ENCODE measurements at regions not wholly inside any gene's neighbourhood (a gene's known extent, or its start where the extent isn't known, plus 50 kb on each side); places are given as distances from the start of the nearest gene placed in this dataset.
A peak's percentile ranks its signal among the peaks of the same experiment; 100 is the strongest.

GRCh38 chr16:55948230-55948629 is 73.1 kb upstream of the CES5A start:
- DNase-seq (ENCODE audit: low read depth in 1 of 2, low spot score in 1 of 2), result no peak
- in situ Hi-C loops (cut with HindIII; ENCODE audit: low pct_unique_long_range_greater_than_20kb, low sequenced_read_pairs), result no loop called here
- TF ChIP-seq JUND (IDR thresholded peaks at IDR 0.05; ENCODE audit: low read depth), result no peak

DNA sequence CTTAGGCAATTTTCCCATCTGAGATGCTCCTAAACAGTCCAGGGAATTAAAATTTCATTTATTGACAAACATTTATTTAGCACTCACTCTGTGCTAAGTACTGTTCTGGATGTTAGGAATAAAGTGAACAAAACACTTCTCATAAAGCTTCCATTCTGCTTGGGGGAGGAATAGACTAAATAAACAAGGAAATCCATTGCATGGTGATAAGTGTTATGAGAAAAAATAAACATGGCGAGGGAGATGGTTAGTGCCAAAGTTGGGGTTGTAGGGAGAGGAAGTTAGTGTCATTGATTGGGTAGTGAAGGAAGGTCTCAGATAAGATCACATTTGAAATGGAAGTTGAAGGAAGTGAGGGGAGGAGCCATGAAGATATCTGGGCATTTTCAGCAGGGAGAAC is 72.2 kb upstream of the CES5A start:
- no peak for TF ChIP-seq JUND (IDR thresholded peaks at IDR 0.05; ENCODE audit: low read depth)
- DNase-seq (ENCODE audit: low read depth in 1 of 2, low spot score in 1 of 2), result no peak
- in situ Hi-C loops (cut with HindIII; ENCODE audit: low pct_unique_long_range_greater_than_20kb, low sequenced_read_pairs), result no loop called here

- in situ Hi-C loops (cut with HindIII; ENCODE audit: low pct_unique_long_range_greater_than_20kb, low sequenced_read_pairs), result no loop called here
These were observed 69.2 kb upstream of the CES5A start for GRCh38 chr16:55944377-55944802.

GRCh38 chr16:55943267-55943666 is 68.1 kb upstream of the CES5A start:
- DNase-seq (ENCODE audit: low read depth in 1 of 2, low spot score in 1 of 2), result peak in 1 of 2 experiments; percentile 22
- in situ Hi-C loops (cut with HindIII; ENCODE audit: low pct_unique_long_range_greater_than_20kb, low sequenced_read_pairs), result no loop called here

More at GRCh38 chr16:55944377-55944802, 69.2 kb upstream of the CES5A start:
- peak in 1 of 2 experiments; percentile 63 for DNase-seq (ENCODE audit: low read depth in 1 of 2, low spot score in 1 of 2)
- TF ChIP-seq JUND (IDR thresholded peaks at IDR 0.05; ENCODE audit: low read depth), result no peak

GRCh38 chr16:55942821-55943220 is 67.6 kb upstream of the CES5A start:
- TF ChIP-seq JUND (IDR thresholded peaks at IDR 0.05; ENCODE audit: low read depth), result no peak
- in situ Hi-C loops (cut with HindIII; ENCODE audit: low pct_unique_long_range_greater_than_20kb, low sequenced_read_pairs), result no loop called here
- DNase-seq (ENCODE audit: low read depth in 1 of 2, low spot score in 1 of 2), result peak in 1 of 2 experiments; percentile 81

More at GRCh38 chr16:55943267-55943666, 68.1 kb upstream of the CES5A start:
- TF ChIP-seq JUND (IDR thresholded peaks at IDR 0.05; ENCODE audit: low read depth), result no peak

DNA sequence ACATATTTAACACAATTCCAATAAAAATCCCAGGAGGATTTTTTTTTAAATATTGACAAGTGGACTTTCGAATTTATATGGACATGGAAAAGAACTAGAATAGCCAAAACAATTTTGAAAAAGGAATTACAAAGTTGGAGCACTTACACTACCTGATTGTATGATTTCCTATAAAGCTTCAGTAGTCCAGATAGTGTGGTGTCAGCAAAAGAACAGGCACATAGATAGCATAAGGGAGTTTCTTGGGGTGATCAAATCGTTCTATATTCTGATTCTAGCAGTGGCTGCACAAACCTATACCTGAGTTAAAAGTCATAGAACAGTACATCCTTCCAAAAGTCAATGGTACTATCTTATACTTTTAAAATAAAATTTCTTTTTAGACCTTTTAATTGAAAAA is 66.4 kb upstream of the CES5A start:
- no peak for DNase-seq (ENCODE audit: low read depth in 1 of 2, low spot score in 1 of 2)
- in situ Hi-C loops (cut with HindIII; ENCODE audit: low pct_unique_long_range_greater_than_20kb, low sequenced_read_pairs), result no loop called here
- no peak for TF ChIP-seq JUND (IDR thresholded peaks at IDR 0.05; ENCODE audit: low read depth)

- in situ Hi-C loops (cut with HindIII; ENCODE audit: low pct_unique_long_range_greater_than_20kb, low sequenced_read_pairs), result no loop called here
- TF ChIP-seq JUND (IDR thresholded peaks at IDR 0.05; ENCODE audit: low read depth), result no peak
- no peak for DNase-seq (ENCODE audit: low read depth in 1 of 2, low spot score in 1 of 2)
These were observed 63.0 kb upstream of the CES5A start for GRCh38 chr16:55938126-55938525.

DNA sequence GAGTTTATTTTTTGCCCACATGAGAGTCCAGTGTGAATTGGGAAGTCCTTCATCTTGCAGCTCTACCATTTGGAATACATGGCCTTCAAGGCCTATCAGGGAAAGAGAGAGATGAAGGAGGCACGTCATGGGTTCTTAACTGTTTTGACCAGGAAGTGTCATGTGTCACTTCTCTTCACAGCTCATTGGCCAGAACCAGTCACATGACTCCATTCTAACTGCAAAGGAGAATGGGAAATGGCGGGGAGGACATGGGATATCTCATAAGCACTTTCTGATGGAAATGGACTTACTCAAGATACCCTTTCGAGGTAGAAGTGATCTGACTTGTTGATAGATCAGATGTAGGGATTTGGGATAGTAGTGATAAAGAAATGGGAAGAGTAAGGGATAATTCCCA is 57.9 kb upstream of the CES5A start:
- in situ Hi-C loops (cut with HindIII; ENCODE audit: low pct_unique_long_range_greater_than_20kb, low sequenced_read_pairs), result no loop called here
- DNase-seq (ENCODE audit: low read depth in 1 of 2, low spot score in 1 of 2), result peak in 1 of 2 experiments; percentile 2
- TF ChIP-seq JUND (IDR thresholded peaks at IDR 0.05; ENCODE audit: low read depth), result no peak

DNA sequence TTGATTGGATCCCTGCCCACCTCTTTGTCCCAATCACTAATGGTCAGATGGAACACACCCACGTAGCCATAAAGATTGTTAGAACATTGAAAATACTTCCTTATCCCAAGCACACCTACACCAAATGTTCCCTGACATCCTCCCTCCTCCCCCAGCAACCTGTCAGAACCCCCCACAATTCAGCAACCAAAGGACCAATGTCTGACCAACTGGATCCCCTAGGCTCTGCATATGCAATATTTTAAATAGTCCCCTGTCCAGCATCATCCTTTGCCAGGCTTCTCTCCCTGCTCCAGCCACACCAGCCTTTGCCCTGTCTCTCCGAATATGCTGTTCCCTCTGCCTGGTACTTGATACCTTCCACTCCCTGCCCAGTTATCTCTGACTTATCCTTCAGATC is 54.9 kb upstream of the CES5A start:
- in situ Hi-C loops (cut with HindIII; ENCODE audit: low pct_unique_long_range_greater_than_20kb, low sequenced_read_pairs), result no loop called here
- TF ChIP-seq JUND (IDR thresholded peaks at IDR 0.05; ENCODE audit: low read depth), result no peak
- no peak for DNase-seq (ENCODE audit: low read depth in 1 of 2, low spot score in 1 of 2)

DNA sequence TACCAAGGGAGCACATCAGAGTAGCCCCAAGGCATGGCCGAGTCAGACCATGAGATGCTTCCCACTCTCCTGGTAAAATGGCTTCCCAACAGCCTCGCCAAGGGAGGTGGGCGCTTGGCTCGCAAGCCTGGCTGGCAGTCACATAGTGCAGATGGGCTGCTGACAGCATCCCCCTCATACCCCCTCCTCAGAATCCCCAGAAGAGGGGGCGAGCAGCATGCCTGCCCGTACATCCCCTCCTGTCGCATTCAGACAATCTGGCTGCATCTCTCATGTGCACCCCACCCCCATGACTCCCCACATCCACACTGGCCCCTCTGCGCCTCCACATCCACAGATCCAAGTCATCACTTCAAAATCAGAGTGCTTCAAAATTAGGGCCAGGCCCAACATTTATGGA is 54.0 kb upstream of the CES5A start:
- DNase-seq (ENCODE audit: low read depth in 1 of 2, low spot score in 1 of 2), result no peak
- no peak for TF ChIP-seq JUND (IDR thresholded peaks at IDR 0.05; ENCODE audit: low read depth)
- in situ Hi-C loops (cut with HindIII; ENCODE audit: low pct_unique_long_range_greater_than_20kb, low sequenced_read_pairs), result no loop called here

DNA sequence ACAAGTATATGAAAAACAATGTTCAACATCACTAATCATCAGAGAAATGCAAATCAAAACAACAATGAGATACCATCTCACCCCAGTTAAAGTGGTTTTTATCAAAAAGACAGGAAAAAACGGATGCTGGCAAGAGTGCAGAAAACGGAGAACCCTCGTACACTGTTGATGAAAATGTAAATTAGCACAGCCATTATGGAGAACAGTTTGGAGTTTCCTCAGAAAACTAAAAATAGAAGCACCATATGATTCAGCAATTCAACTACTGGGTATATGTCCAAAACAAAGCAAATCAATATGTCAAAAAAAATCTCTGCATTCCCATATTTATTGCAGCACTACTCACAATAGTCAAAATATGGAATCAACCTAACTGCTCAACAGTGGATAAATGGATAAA is 50.1 kb upstream of the CES5A start:
- in situ Hi-C loops (cut with HindIII; ENCODE audit: low pct_unique_long_range_greater_than_20kb, low sequenced_read_pairs), result no loop called here
- no peak for TF ChIP-seq JUND (IDR thresholded peaks at IDR 0.05; ENCODE audit: low read depth)

More for the DNA sequence above, 50.1 kb upstream of the CES5A start:
- DNase-seq (ENCODE audit: low read depth in 1 of 2, low spot score in 1 of 2), result no peak
